ENCODE measurements at regions not wholly inside any gene's neighbourhood (a gene's known extent, or its start where the extent isn't known, plus 50 kb on each side); places are given as distances from the start of the nearest gene placed in this dataset.
"Not testable (repeated sequence)": the region's sequence is repeated elsewhere in the genome, so short reads cannot be mapped to it uniquely, and the experiment has no call there.

DNA sequence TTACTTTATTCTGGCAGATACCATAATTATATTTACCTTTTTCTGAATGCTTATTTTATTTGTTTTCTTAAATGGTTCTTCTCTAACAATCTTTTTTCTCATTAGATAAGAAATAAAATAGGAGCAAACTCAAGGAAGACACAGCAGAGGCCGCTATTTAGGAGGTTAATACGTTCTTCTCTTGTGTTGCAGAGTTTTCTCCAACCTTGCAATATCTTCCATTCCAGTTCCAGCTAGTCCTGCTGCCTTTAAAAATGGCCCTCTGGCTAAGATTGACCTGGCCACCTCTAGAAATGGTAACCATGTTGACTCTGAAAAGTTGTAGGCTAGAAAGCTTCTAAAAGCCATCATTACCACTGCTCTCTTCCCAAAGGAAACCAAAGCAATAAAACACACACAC, 718.8 kb downstream of the MAT2B start:
- DNase-seq, result no peak

DNA sequence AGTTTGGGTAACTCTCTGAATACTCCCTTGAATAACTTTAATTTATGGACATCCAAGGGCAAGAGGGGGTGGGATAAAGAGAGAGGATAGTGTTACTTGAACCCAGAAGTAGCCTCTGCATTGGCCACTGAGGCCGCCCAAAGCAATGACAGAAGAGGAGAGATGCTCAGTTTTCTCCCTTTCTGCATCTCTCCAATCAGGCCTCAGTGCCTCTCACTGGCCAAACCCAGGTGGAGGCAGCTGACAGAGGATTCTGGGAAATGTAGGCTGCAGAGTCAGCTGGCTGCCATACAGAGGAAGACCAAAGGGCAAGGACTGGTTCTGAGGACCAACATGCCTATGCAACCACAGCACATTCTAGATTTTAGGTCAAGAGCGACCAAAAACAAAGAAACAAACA, 719.4 kb downstream of the MAT2B start:
- no peak for DNase-seq

DNA sequence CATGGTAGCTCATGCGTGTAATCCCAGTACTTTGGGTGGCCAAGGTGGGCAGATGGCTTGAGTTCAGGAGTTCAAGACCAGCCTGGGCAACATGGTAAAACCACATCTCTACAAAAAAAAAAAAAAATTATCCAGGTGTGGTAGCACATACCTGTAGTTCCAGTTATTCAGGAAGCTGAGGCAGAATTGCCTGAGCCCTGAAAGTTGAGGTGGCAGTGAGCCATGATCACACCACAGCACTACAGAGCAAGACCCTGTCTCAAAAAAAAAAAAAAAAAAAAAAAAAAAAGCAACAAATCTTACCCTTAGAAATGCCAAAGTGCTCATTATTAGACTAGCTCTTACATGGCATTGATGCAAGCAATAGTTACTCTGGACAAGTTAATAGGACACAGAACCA, 724.9 kb downstream of the MAT2B start:
- no peak for DNase-seq

DNA sequence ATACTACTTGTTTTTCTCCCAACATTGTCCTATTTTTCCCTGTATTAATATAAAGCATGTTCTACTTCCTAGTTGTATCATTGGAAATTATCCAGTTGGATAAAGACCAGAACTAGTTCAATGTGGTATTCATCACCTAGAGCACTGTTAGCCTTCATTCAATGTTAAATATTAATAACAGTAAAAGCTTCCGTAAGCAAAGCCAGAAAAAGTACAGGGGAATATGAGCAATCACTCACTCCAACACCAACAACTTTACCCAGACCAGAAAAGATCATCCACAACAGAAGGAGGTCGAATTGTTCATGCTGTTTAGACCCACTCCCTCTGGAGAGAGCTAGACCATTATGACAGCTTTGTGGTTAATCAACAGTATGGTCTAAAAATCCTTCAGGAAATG, 728.4 kb downstream of the MAT2B start:
- DNase-seq, result no peak

DNA sequence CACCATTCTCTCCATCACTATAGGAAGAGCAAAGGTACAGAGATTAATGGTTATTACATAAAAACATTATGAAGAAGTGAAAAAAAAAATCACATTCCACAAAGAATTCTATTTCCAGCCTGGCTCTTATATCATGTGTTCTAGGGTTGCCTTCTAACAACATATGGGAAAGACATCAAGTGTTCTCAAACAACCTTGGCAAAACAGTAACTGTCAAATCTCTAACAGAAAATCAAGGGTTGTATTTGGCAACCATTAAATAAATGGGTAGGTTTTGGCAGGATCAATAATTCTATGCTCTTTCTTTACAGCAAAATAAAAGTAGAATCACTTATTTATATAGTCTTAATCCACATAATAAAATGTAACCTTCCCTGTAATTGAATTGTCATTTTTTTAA, 728.9 kb downstream of the MAT2B start:
- DNase-seq, result no peak

DNA sequence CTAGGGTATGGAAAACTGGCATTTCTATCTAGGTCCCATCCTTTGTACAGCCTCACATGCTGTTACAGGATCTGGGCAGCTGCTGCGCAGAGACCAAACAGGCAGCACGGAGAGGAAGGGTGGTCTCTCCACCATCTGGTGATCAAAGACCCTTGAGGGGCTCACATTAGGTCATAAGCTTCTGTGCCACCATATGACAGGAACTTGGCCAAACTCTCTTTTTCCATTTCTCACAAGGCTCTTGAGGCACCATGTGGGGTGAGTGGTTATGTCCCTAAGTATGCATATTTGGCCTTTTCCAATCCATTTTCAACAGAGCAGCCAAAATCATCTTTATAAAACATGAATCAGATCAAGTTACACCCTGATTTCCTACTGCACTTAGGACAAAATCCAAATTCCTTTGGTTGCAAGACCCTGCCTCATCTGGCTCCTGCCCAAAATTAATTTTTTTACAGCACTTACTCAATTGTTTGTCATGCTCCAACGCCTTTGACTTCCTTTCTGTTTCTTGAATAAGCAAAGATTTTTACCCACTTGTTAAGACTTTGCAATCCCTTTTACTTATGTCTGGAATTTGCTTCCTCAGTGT, 730.0 kb downstream of the MAT2B start:
- peak in 1 of 2 experiments; percentile 49 for DNase-seq

DNA sequence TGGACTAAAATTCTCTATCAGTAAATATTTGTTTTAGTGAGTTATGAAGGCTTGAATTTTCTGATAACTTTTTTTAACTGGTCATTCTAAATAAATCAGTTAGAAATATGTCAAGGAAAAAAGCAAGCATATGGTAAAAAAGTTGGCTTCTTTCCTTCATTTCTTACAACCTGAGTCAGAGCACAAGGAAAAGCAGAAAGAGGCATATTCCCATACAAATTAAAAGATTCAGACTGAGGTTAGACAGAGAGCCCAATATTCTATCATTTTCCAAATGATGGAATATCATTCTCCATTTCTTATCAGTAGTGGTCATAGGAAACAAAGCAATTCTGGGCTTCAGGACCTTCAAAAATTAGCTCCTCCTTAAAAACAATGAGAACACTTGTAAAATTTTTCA, 732.1 kb downstream of the MAT2B start:
- no peak for DNase-seq

DNA sequence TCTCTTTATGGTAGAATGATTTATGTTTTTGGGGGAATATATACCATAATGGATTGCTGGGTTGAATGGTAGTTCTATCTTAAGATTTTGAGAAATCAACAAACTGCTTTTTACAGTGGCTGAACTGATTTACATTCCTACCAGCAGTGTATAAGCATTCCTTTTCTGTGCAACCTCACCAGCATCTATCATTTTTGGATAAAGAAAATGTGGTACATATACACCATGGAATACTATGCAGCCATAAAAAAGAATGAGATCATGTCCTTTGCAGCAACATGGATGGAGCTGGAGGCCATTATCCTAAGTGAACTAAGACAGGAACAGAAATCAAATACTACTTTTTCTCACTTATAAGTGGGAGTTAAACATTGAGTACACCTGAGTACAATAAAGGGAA, 746.4 kb downstream of the MAT2B start:
- not testable (repeated sequence) for DNase-seq

DNA sequence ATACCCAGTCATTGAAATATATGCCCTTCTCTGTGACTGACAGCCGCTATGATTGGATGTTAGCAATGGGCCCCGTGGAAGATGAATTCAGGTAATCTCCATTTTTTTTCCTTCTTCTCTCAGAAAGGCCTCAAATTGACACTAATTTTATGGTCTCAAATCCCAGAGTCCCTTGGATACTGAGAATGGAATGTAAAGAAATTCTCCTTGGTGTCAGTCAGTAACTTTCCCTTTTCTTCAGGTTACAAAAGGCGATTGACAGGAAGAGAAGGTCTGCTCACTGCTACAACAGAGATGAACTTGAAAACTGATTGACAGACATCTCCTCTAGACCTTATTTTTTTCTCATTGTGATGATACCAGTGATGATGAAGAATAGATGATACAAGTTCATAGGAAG, 748.3 kb downstream of the MAT2B start:
- DNase-seq, result no peak

DNA sequence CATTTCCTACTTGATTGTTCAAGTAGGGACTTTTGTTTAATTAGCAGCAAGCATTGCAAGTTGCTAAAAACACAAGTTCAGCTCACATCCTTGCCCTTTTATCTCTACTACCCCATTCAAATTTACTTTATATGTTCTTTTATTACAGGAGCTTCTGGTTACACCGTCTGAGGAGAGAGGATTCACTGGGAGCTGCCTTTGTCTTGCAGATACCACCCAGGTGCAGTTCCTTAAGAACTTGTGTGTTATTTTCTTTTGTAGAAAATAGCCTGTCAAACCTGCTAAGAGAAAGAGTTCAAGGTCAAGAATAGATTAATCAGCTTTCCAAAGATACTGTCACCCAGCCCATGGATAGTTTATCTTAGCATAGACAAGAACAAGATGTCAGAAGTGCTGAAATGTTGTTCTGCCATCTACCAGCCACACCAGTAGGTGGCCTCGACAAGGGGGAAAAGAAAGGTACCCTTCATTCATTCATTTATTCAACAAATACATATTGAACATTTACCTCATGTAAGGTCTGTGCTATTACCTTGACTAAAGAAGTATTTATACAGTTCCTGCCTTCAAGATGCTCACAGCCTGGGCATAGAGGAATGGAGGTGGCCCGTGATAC, 750.3 kb downstream of the MAT2B start:
- DNase-seq, result no peak

DNA sequence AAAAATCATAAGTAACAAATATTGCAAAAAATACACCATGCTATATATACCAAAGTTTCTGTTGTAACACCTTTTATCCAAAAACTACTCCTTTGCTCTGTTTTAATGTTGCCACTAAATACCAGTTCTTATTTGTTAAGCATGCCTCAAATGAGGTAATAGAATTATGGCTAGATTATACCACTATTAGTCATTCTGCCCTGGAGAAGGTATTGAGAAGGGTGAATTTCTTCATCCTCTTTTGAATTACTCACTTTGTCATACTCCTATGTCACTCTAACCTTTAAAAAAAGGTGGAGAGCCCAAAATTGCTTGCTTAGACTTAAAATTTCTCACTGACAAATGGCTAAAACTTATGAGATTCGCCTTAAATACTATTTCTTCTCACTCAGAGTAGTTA, 750.9 kb downstream of the MAT2B start:
- no peak for DNase-seq

DNA sequence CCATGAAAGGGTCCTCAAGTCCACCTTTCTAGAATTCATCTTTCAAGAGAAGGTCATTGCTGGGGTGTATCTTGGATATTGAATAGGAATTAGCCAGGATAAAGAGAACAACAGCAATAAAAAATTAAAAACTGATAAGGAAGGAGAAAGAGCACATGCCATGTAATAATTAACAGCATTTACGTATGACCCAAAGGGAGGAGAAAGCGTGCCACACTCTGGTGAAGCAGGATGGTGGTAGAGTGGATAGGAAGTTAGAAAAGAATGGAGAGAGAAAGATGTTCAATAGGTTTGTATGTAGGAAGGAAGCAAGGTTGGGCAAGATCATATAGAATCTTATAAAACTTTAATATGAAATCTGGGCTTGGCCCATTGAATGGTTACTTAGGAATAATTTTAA, 751.5 kb downstream of the MAT2B start:
- DNase-seq, result no peak

DNA sequence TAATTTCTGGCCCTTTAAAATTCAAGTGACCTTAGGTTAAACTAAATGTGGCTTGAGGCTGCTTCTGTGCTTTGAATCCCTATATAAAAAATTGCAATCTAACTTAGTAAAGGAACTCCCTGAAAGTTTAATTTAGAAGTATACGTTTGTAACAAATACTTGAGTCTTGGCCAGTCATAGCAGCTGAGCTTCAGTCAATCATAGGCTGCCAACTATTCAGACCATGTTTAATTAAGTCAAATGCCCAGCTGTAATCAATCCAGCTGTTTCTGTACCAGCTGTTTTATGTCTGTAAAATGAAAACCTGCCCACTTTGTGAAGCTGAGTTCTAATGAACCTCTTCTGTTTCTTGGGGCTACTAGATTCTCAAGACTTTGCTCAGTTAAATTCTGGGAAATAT, 760.1 kb downstream of the MAT2B start:
- DNase-seq, result no peak

DNA sequence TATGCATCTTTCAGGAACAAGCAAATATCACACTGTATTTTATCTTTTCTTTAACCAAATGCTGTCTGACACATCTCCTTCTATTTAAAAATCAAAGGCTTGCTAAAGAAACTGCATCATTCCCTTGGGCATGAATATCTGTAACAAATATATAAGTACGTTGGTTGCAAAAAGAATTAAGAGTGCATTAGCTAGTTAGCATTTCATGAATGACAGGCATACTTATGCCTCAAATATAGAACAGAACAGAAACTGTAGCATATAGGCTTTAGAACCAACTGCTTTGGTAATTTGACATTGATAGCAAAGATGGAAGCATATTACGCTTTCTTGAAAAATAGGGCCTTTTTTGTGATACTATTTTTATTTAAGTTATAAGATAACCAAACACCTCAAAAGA, 761.2 kb downstream of the MAT2B start:
- DNase-seq, result no peak

DNA sequence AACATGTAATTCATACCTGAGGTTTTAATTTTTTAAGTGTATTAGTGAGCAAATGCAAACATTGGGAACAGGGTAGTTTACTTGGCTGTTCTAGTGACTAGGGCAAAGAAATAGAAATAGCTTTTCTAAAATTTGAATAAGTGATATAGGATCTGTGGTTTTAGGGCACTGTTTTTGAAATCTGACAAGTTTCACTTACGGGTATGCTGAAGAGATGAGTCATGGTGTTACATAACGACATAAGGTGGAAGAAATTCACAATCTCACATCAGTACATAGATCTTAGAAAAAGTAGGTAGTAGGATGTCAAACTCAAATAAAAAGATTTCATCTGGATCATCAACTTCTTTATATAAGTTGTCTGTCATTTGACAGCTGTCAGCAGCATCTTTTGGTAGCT, 772.3 kb downstream of the MAT2B start:
- no peak for DNase-seq

DNA sequence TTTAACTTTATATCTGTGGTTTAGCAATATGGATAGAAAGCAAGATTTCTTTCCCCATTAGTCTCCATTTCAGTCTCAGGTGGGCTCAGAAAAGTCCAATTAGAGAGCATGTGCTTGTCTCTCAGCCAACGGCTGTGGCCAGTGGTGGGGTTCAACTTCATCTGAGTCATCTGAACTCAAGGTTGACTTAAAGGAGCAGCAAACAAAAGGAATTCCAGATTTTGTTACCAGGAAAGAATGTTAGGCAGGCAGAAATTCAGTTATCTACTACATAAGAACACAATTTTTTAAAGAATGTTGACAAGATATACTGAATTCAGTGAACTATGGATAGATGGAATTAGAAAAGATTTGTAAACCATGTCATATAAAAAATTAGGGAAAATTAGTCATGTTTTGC, 784.1 kb downstream of the MAT2B start:
- DNase-seq, result no peak

DNA sequence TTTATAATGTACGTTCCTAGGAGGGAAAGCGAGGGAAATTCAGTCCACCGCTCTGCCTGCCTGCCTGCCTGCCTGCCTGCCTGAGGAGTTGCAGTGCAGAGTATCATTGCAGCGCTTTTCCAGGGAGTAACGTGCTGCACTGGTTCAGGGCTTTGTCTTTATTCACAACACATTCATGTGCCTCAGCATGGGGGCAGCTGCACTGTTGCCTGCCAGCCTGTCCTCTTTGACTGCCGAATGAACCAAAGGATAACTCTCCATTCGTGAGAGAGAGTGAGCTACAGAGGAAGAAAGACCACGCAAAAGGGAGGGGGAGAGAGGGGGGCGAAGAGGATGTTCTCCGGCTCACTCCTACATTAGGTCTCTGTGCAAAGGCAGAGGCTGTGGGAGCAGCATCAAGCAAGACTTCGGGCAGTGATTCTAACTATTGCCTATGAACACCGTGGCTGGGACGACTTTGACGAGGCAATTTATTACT, 791.2 kb downstream of the MAT2B start:
- DNase-seq, result no peak

DNA sequence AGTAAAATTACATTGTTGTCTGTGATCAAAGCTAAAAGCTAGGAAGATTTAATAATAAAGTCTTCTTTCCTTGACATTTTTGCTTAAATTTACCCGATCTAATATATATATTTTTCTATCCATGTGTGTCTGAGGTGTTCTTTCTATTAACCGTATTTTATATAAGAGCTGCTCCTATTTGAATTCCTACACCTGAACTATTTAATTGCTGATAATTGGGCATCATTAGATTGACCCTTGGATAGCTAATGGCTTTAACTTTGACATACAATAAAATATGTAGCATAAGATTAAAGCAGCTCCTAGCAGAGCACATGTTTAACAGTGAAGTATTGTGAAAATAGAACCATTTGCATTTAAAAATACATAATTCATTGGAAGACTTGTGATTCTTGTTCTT, 792.7 kb downstream of the MAT2B start:
- no peak for DNase-seq

DNA sequence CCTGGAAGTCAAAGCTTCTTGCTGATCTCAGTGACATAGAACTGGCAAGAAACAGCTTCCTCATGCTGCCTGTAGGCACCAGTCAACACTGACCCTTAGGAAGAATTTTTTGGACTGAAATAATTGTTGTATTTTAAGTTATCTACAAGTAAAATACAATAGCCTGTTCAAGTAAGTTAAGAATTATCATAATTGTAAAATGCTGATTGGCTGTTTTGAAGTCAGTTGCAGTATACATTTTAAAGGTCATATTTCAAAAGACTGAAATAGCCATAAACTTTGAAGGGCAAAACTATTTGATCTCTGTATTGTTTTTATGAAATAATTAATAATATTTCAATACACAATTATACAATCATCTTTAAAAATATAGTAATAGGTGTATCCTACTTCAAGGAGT, 794.9 kb downstream of the MAT2B start:
- no peak for DNase-seq

DNA sequence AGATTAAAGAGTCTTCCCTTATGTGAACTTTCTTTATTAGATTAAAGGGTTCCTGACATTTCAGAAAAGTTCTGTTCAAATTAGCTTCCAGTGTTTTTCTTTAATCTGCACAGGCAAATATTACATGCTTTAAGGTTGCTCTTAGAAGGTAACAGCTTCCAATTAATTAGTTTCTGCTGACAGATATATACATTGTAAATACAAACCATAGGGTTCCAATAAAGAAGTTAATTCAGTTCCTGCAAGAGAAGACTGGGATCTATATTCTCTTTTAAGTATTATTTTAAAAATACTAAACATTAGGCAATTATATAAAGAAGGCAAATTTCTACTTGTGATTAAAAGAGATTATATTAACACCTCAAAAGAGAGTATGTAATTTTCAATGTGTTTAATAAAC, 795.7 kb downstream of the MAT2B start:
- no peak for DNase-seq

DNA sequence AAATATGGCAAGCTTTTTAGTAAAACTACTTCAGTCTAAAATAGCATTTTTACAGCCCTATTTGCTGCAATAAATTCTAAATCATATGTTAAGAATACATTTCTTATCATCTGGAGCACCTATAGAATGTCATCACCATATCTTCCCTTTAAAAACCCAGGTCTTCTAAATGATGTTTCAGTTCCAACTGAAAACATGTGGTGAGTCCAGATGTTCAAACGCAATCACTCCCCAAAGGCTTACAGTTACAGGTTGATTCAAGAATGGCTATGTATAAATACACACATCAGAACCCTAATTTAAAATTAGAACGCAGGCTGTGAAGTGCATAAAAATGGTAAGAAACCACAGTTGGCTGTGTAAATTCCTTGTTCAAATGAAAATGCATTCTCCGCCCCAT, 796.3 kb downstream of the MAT2B start:
- DNase-seq, result no peak

DNA sequence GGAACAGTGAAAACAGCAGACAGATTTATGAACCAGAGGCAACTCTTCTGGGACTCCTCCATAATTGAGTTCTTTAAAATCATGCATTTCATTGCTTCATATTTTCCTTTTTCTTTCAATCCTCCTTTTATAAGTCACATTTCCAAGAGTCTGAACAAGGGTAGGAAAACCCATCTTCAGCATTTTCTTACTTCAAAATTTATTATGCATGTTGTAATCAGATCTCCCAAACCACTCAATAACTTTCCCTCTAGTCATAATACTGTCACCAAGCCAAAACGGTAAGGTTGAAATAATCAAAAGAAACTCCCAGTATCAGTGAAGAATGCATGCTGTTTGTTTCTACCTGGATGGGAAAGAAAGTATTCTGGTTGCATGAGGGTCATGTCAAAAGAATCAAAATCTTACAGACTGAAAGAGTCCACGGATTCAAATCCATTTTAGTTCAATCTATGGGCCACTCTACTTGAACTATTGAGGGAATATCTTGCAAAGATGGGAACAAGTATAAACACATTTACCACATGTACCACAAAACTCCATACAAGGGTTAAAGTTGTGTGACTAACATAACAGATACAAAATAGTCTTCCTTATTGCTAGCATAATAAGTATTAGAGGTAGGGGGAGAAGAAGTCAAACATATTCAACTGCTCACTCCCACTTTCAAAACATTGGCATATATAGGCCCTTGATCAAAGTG, 797.3 kb downstream of the MAT2B start:
- DNase-seq, result no peak

DNA sequence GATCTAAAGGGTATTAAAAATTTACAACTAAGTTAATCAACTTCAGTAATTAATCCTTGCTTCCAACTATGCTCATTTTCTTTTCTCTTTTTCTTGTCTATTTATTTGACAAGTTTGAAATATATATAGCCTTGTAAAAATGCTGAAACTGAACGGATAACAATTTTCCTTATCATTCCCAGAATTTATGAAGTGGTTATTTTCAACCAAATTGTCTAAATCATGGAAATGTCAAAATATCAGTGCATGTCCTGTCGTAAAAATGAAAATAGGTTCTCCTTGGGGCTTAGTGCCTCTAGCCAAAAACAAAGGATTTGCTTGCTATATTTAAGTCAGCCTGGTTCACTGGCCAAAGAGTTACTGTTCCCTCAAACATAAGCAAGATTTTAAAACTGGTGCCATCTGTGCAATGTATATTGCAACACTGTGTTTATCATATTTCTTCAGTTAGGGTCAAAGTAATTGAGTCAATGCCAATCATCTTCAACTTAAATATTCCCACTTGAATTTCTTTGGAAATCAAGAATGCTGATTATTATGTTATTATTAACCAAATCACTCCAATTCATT, 798.3 kb downstream of the MAT2B start:
- DNase-seq, result no peak

DNA sequence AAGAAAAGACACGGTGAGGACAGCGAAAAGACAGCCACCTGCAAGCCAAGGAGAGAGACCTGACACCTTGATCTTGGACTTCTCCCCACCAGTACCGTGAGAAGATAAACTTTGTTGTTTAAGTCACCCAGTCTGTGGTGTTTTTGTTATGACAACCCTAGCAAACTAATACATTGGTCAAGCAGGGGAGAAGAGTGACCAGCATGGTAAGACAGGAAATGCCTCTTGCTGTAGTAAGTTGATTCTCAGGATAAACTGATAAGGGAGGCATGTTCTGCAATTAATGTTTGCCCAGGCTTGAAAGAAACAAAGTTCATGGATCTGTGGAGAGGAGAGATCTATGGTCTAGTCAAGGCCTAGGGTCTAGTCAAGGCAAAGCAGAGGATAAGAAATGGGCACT, 801.2 kb downstream of the MAT2B start:
- DNase-seq, result no peak
